PC-3 (cell line): ENCODE measurements at regions not wholly inside any gene's neighbourhood (a gene's known extent, or its start where the extent isn't known, plus 50 kb on each side); places are given as distances from the start of the nearest gene placed in this dataset.

Experiments
- ATAC-seq: fragments of 200-7000 bp; cut with Tn5 transposase; 2 replicates; pipeline ENCODE4 v1.9.1; 2020; ENCODE audit warnings: mild to moderate bottlenecking, moderate library complexity
- BruUV-seq: library from RNA; stranded (reverse); fragments of 400-500 nt; replicated peaks from 2 replicates; lab custom pipeline; 2021; lab: Mats Ljungman, UMichigan
- CTCF ChIA-PET: fragments of 300-600 bp; sonication (Branson Sonifier 250); formaldehyde crosslinking; loops from one replicate; lab custom pipeline; 2022; ENCODE audit warnings: antibody characterized with exemption; lab: Charles Lee
- POLR2A ChIA-PET: fragments of 300-600 bp; sonication (Branson Sonifier 250); formaldehyde crosslinking; loops from one replicate; lab custom pipeline; 2022; ENCODE audit warnings: antibody characterized with exemption; ENCODE audit not compliant: unreplicated experiment; lab: Charles Lee
- DNase-seq: peaks from one replicate; pipeline ENCODE4 v3.0.0-alpha.2; 2015
- H2AFZ ChIP-seq: fragments of 300-600 bp; sonication (generic); 2 replicates; pipeline ENCODE4 v1.6.0; 2016; ENCODE audit warnings: antibody characterized with exemption, low read length
- H3F3A ChIP-seq: fragments of 300-600 bp; sonication (generic); one replicate; pipeline ENCODE4 v1.6.0; 2017; ENCODE audit warnings: antibody characterized with exemption, low read length, control low read depth, mild to moderate bottlenecking; ENCODE audit not compliant: unreplicated experiment
- H3K27ac ChIP-seq: fragments of 300-600 bp; sonication (generic); 2 replicates; pipeline ENCODE4 v1.5.1; 2016; ENCODE audit warnings: mild to moderate bottlenecking, low read length
- H3K27me3 ChIP-seq: fragments of 300-600 bp; sonication (generic); 2 replicates; pipeline ENCODE4 v1.6.1; 2016; ENCODE audit warnings: low read length, mixed read lengths
- H3K36me3 ChIP-seq: fragments of 300-600 bp; sonication (generic); 2 replicates; pipeline ENCODE4 v1.6.1; 2016; ENCODE audit warnings: low read depth, mixed run types, low read length, mixed read lengths
- H3K4me1 ChIP-seq: fragments of 300-600 bp; sonication (generic); 2 replicates; pipeline ENCODE4 v1.5.1; 2016; ENCODE audit warnings: low read length; ENCODE audit not compliant: insufficient read depth
- H3K4me2 ChIP-seq: fragments of 300-600 bp; sonication (generic); 2 replicates; pipeline ENCODE4 v1.6.0; 2016; ENCODE audit warnings: low read length
- H3K4me3 ChIP-seq: fragments of 300-600 bp; sonication (generic); 2 replicates; pipeline ENCODE4 v1.5.1; 2016; ENCODE audit warnings: mild to moderate bottlenecking, low read length, mixed read lengths
- H3K79me2 ChIP-seq: fragments of 300-600 bp; sonication (generic); 2 replicates; pipeline ENCODE4 v1.6.1; 2017; ENCODE audit warnings: low read length, mixed read lengths
- H3K9ac ChIP-seq: fragments of 300-600 bp; sonication (generic); 2 replicates; pipeline ENCODE4 v1.6.0; 2016; ENCODE audit warnings: mild to moderate bottlenecking, low read length
- H3K9me2 ChIP-seq: fragments of 300-600 bp; sonication (generic); replicated peaks from 2 replicates; pipeline ENCODE4 v1.6.1; 2016; ENCODE audit warnings: mixed run types, low read length, mixed read lengths
- H3K9me3 ChIP-seq: fragments of 300-600 bp; sonication (generic); 2 replicates; pipeline ENCODE4 v1.6.1; 2016; ENCODE audit warnings: low read length, mixed read lengths
- H4K20me1 ChIP-seq: fragments of 300-600 bp; sonication (generic); 2 replicates; pipeline ENCODE4 v1.6.1; 2016; ENCODE audit warnings: low read length, mixed read lengths
- EZH2 ChIP-seq: fragments of 300-600 bp; sonication (generic); IDR thresholded peaks from one replicate; pipeline ENCODE4 v1.6.1; 2017; ENCODE audit warnings: antibody characterized with exemption, mild to moderate bottlenecking, low read length; ENCODE audit not compliant: unreplicated experiment
- EZH2phosphoT487 ChIP-seq: fragments of 300-600 bp; sonication (generic); IDR thresholded peaks from 2 replicates; pipeline ENCODE4 v1.6.1; 2018; ENCODE audit warnings: mild to moderate bottlenecking, antibody characterized with exemption, low read length, borderline replicate concordance
- intact Hi-C: fragments of 100-400 bp; cut with micrococcal nuclease; formaldehyde crosslinking; loops from 2 replicates; pipeline ENCODE4 v1.9.0; 2023
- TF ChIP-seq, protein P1 (sequence below): fragments of 300-600 bp; sonication (generic); conservative IDR thresholded peaks from 2 replicates; pipeline ENCODE4 v1.5.1; 2017; ENCODE audit warnings: antibody characterized with exemption, low read depth, mild to moderate bottlenecking, low read length

DNA sequence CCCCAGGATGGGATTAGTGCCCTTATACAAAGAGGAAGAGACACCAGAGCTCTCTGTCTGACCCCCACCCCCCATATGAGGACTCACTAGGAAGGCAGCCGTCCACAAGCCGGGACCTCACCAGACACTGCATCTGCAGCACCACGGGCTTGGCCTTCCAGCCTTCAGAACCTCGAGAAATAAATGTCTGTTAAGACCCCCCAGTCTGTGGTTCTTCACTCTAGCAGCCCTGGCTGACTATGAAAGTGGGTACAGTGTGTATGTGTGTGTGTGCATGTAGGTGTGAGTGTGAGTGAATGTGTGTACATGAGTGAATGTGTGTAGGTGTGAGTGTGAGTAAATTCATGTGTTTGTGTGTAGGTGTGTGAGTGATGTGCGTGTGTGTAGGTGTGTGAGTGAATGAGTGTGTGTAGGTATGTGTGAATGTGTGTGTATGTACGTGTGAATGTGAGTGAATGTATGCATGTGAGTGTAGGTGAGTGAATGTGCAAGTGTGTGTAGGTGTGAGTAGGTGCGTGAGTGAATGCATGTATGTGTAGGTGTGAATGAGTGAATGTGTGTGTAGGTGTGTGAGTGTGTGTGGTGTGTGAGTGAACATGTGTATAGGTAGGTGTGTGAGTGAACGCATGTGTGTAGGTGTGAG is 201.6 kb upstream of the ZNF536 start:
- Histone ChIP-seq H3F3A (no peaks in the 10 kb centered on the region), H3K4me1 (no peaks in the 10 kb centered on the region), H3K4me3 (no peak overlapping the region), H2AFZ (no peak overlapping the region), H3K9me2 (no peaks in the 10 kb centered on the region), H3K27ac (no peak overlapping the region), H3K27me3 (0 out of 2 replicates have a peak, but pooled peaks cover 3% of the 10 kb centered on the region), H4K20me1 (no peaks in the 10 kb centered on the region), H3K9ac (no peak overlapping the region), H3K79me2 (no peaks in the 10 kb centered on the region), H3K36me3 (no peaks in the 10 kb centered on the region), H3K9me3 (no peaks in the 10 kb centered on the region), H3K4me2 (no peak overlapping the region)
- BruUV-seq: no TSS peak
- intact Hi-C loops: no loop called here
- no peak for TF ChIP-seq EZH2
- ChIA-PET CTCF (no interaction called here), POLR2A (no interaction called here)
- DNase-seq: no peak
- no peak for ATAC-seq

DNA sequence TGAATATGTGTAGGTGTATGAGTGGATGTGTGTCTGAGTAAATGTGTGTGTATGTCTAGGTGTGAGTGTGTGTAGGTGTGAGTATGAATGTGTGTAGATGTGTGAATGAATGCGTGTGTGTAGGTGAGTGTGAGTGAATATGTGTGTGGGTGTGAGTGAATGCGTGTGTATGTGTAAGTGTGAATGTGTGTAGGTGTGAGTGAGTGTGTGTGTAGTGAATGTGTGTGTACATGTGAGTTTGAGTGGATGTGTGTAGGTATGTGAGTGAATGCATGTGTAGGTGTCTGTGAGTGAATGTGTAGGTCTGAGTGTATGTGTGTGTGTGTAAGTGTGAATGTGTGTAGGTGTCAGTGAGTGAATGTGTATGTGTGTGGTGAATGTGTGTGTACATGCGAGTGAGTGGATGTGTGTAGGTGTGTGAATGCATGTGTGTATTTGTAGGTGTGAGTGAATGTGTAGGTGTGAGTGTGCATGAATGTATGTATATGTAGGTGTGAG is 201.0 kb upstream of the ZNF536 start:
- H3K9me3 ChIP-seq: no peaks in the 10 kb centered on the region
- POLR2A ChIA-PET: no interaction called here
- TF ChIP-seq, protein P1, sequence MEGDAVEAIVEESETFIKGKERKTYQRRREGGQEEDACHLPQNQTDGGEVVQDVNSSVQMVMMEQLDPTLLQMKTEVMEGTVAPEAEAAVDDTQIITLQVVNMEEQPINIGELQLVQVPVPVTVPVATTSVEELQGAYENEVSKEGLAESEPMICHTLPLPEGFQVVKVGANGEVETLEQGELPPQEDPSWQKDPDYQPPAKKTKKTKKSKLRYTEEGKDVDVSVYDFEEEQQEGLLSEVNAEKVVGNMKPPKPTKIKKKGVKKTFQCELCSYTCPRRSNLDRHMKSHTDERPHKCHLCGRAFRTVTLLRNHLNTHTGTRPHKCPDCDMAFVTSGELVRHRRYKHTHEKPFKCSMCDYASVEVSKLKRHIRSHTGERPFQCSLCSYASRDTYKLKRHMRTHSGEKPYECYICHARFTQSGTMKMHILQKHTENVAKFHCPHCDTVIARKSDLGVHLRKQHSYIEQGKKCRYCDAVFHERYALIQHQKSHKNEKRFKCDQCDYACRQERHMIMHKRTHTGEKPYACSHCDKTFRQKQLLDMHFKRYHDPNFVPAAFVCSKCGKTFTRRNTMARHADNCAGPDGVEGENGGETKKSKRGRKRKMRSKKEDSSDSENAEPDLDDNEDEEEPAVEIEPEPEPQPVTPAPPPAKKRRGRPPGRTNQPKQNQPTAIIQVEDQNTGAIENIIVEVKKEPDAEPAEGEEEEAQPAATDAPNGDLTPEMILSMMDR: no peak
- TF ChIP-seq EZH2 (no peak), EZH2phosphoT487 (no peak)

DNA sequence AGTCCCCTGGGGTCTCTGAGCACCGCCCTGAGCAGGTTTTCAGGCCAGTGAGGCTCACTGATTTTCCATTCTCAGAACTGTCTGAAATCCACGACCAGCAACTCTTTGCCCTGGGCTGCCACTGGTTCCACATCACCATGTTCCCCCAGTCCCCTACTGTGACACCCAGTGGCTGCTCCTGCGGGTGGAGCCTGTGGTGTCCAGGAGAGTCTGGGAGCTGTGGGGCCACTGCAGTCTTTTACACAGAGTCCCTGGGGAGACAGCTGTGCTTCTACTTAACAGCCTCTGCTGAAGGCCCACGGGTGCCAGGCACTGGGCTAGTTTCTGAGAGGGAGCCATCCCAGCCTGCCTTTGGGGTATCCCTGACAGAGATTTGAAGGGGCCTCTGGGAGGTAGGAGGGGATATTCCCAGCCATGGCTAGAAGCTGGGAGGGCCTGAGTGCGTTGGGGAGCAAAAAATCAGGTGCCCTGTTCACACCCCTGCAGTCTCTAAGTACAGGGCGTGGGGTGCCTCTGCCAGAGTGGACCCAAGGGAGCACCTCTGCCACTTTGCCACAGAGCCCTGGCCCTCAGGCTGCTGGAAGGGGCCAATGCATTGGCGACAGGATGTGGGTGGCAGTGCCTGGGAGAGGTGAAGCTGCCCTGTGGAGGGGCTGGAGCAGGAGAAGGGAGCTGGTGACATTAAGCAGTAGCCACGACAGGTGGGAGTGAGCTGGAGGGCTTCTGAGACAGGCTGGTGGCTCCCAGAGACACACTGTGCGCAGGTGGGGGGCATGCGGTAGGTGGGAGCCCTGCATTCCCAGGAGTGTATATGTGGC is 200.2 kb upstream of the ZNF536 start:
- BruUV-seq: no TSS peak
- ChIA-PET CTCF (no interaction called here), POLR2A (no interaction called here)
- Histone ChIP-seq H3K4me2 (no peak overlapping the region), H4K20me1 (no peaks in the 10 kb centered on the region), H3K27ac (no peak overlapping the region), H3K36me3 (no peaks in the 10 kb centered on the region), H2AFZ (no peak overlapping the region), H3K4me3 (no peak overlapping the region), H3K9ac (no peak overlapping the region), H3K79me2 (no peaks in the 10 kb centered on the region), H3K4me1 (no peaks in the 10 kb centered on the region), H3K9me2 (no peaks in the 10 kb centered on the region), H3F3A (no peaks in the 10 kb centered on the region), H3K27me3 (0 out of 2 replicates have a peak, but pooled peaks cover 3% of the 10 kb centered on the region), H3K9me3 (no peaks in the 10 kb centered on the region)
- intact Hi-C loops: no loop called here
- no peak for ATAC-seq
- DNase-seq: no peak
- TF ChIP-seq EZH2phosphoT487 (no peak), EZH2 (no peak)
- TF ChIP-seq, protein P1: no peak

More for the DNA sequence above, 201.0 kb upstream of the ZNF536 start:
- Histone ChIP-seq H4K20me1 (no peaks in the 10 kb centered on the region), H3K79me2 (no peaks in the 10 kb centered on the region), H3K4me2 (no peak overlapping the region), H3K4me1 (no peaks in the 10 kb centered on the region), H3K4me3 (no peak overlapping the region), H3K36me3 (no peaks in the 10 kb centered on the region), H3K27ac (no peak overlapping the region), H3F3A (no peaks in the 10 kb centered on the region), H3K9ac (no peak overlapping the region), H3K27me3 (0 out of 2 replicates have a peak, but pooled peaks cover 3% of the 10 kb centered on the region), H2AFZ (no peak overlapping the region), H3K9me2 (no peaks in the 10 kb centered on the region)
- BruUV-seq: no TSS peak
- no peak for ATAC-seq
- intact Hi-C loops: no loop called here
- CTCF ChIA-PET: no interaction called here
- DNase-seq: no peak
